ENCODE measurements at regions not wholly inside any gene's neighbourhood (a gene's known extent, or its start where the extent isn't known, plus 50 kb on each side); places are given as distances from the start of the nearest gene placed in this dataset.

DNA sequence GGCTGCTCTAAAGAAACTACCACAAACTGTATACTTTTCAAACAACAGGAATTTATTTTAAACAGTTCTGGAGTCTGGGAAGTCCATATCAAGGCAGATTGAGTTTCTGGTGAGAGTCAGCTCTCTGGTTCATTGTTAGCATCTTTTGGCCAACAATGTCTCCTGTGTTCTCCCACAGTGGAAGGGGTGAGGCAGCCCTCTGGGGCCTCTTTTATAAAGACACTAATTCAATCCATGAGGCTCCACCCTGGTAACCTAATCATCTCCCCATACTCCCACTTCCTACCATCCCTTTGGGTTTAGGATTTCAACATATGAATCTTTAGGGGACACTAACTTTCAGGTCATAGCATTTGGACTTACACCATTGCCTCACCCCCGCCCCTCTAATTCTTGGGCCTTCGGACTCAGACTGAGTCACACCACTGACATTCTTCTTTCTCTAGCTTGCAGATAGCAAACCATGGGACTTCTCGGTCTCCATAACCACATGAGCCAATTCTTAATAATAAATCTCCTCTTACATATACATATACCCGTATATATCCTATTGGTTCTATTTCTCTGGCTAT lies 64.3 kb upstream of the ANTXRL start:
- TF ChIP-seq, protein P1, sequence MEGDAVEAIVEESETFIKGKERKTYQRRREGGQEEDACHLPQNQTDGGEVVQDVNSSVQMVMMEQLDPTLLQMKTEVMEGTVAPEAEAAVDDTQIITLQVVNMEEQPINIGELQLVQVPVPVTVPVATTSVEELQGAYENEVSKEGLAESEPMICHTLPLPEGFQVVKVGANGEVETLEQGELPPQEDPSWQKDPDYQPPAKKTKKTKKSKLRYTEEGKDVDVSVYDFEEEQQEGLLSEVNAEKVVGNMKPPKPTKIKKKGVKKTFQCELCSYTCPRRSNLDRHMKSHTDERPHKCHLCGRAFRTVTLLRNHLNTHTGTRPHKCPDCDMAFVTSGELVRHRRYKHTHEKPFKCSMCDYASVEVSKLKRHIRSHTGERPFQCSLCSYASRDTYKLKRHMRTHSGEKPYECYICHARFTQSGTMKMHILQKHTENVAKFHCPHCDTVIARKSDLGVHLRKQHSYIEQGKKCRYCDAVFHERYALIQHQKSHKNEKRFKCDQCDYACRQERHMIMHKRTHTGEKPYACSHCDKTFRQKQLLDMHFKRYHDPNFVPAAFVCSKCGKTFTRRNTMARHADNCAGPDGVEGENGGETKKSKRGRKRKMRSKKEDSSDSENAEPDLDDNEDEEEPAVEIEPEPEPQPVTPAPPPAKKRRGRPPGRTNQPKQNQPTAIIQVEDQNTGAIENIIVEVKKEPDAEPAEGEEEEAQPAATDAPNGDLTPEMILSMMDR (IDR thresholded peaks at IDR 0.05; ENCODE audit: insufficient read depth, low read length) = no peak
- peak; percentile 53 for DNase-seq (ENCODE audit: low read depth)
- no peak overlapping the region for H3K4me3 ChIP-seq (ENCODE audit: low read depth, low read length)

DNA sequence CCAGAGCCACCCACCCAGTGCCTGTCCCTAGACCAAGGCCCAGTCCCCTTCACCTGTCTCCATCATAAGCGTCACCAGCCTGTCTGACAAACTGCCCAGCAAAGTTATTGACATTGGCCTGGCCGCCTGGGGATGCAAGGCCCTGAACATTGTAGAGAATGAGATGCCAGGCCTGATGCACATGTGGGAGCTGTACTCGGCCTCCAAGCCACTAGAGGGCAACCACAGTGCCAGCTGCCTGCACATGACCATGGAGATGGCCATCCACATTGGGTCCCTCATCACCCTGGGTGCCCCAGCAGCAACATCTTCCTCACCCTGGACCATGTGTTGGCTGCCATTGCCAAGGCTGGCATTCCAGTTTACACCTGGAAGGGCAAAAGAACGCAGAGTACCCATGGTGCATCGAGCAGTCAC lies 63.7 kb upstream of the ANTXRL start:
- H3K4me3 ChIP-seq (ENCODE audit: low read depth, low read length) = no peak overlapping the region
- TF ChIP-seq, protein P1 (IDR thresholded peaks at IDR 0.05; ENCODE audit: insufficient read depth, low read length) = no peak
- no peak for DNase-seq (ENCODE audit: low read depth)

DNA sequence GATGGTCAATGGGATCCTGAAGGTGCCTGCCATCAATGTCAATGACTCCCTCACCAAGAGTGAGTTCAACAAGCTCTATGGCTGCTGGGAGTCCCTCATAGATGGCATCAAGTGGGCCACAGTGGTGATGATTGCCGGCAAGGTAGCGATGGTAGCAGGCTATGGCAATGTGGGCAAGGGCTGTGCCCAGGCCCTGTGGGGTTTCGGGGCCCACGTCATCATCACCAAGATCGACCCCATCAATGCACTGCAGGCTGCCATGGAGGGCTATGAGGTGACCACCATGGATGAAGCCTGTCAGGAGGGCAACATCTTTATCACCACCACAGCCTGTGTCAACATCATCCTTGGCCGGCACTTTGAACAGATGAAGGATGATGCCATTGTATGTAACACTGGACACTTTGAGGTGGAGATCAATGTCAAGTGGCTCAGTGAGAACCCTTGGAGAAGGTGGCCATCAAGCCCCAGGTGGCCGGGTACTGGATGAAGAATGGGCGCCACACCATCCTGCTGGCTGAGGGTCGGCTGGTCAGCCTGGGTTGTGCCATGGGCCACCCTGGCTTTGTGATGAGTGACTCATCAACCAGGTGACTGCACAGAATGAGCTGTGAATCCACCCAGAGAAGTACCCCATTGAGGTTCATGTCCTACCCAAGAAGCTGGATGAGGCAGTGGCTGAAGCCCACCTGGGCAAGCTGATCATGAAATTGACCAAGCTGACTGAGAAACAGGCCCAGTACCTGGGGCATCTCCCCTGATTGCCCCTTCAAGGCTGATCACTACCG lies 63.0 kb upstream of the ANTXRL start:
- TF ChIP-seq, protein P1 (IDR thresholded peaks at IDR 0.05; ENCODE audit: insufficient read depth, low read length) = no peak
- DNase-seq (ENCODE audit: low read depth) = no peak

DNA sequence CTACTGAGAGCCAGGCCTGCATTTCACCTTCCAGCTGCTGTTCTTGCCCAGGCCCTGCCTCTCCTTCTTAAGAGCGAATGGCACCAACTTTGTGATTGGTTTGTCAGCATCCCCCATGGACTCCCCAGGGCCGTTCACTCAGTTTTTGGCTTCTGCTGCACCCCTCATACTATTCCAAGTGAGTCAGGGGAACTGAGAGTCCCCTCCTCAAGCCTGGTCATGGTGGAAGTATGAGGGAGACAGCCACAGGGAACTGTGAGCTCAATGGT lies 62.4 kb upstream of the ANTXRL start:
- H3K4me3 ChIP-seq (ENCODE audit: low read depth, low read length) = no peak overlapping the region
- TF ChIP-seq, protein P1 (IDR thresholded peaks at IDR 0.05; ENCODE audit: insufficient read depth, low read length) = no peak
- DNase-seq (ENCODE audit: low read depth) = no peak

More for the DNA sequence above, 63.0 kb upstream of the ANTXRL start:
- H3K4me3 ChIP-seq (ENCODE audit: low read depth, low read length) = no peak overlapping the region

DNA sequence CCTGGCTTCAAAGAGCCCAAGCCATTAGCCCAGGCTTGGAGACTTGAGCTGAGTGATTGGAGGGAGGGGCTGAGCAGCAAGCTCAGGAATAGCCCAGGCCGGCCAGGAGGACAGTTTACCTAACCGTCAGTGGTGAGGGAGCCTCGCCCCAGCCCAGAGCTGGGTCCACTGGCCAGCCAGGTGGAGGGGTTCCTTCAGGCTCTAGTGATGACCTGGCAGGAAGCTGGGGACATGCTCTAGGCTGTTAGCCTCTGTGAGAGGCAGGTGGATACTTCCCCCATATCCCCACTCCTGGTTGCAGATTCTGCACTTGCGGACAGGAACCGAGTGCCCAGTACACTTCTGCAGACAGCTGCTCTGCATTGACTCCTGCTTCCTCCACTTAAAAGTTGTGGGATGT lies 61.2 kb upstream of the ANTXRL start:
- no peak overlapping the region for H3K4me3 ChIP-seq (ENCODE audit: low read depth, low read length)
- TF ChIP-seq, protein P1 (IDR thresholded peaks at IDR 0.05; ENCODE audit: insufficient read depth, low read length) = no peak
- DNase-seq (ENCODE audit: low read depth) = no peak

DNA sequence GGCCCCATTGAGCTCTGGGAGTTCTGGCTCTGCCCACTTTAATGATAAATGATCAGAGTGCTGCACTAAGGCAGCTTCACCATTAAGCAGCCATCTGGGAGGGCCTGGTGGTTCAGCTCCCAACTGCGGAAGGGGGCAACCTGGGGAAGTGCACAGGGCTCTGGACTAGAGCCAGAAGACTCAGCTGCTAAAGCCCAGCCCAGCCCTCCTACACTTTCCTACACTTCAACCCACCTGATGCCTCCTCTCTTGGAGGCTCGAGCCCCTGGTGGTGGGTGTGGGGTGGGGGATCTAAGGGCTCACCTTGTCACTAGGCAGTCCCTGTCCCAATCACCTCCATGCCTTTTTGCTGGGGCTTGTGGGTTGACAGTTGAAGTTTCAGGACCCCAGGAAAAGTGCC lies 60.6 kb upstream of the ANTXRL start:
- no peak for DNase-seq (ENCODE audit: low read depth)
- no peak overlapping the region for H3K4me3 ChIP-seq (ENCODE audit: low read depth, low read length)
- TF ChIP-seq, protein P1 (IDR thresholded peaks at IDR 0.05; ENCODE audit: insufficient read depth, low read length) = no peak

Measured in fibroblast of the aortic adventitia (primary cell).